GM23338 (cell line): ENCODE measurements at regions not wholly inside any gene's neighbourhood (a gene's known extent, or its start where the extent isn't known, plus 50 kb on each side); places are given as distances from the start of the nearest gene placed in this dataset.

Source experiments
- ATAC-seq: fragments of 200-7000 bp; cut with Tn5 transposase; 3 replicates; pipeline ENCODE4 v1.9.1; 2020
- DNase-seq: peaks from one replicate; pipeline ENCODE4 v3.0.0-alpha.2; 2015; ENCODE audit warnings: low spot score
- H2AFZ ChIP-seq: fragments of 200-600 bp; sonication (generic); 2 replicates; pipeline ENCODE4 v1.8.0; 2016; ENCODE audit warnings: antibody characterized with exemption, mild to moderate bottlenecking, moderate library complexity
- H3F3A ChIP-seq: fragments of 200-600 bp; sonication (generic); replicated peaks from 2 replicates; pipeline ENCODE4 v1.8.0; 2017; ENCODE audit warnings: antibody characterized with exemption, mixed run types, low read depth
- H3K27ac ChIP-seq: fragments of 200-600 bp; sonication (generic); 2 replicates; pipeline ENCODE4 v1.6.1; 2016; ENCODE audit warnings: low read depth
- H3K27me3 ChIP-seq: fragments of 200-600 bp; sonication (generic); 2 replicates; pipeline ENCODE4 v1.8.0; 2016; ENCODE audit warnings: mild to moderate bottlenecking, mixed run types, moderate library complexity; ENCODE audit not compliant: insufficient read depth
- H3K36me3 ChIP-seq: fragments of 200-600 bp; sonication (generic); 2 replicates; pipeline ENCODE4 v1.8.0; 2016; ENCODE audit warnings: mild to moderate bottlenecking; ENCODE audit not compliant: insufficient read depth
- H3K4me1 ChIP-seq: fragments of 200-600 bp; sonication (generic); 2 replicates; pipeline ENCODE4 v1.8.0; 2016; ENCODE audit warnings: mild to moderate bottlenecking, moderate library complexity; ENCODE audit not compliant: insufficient read depth
- H3K4me2 ChIP-seq: fragments of 200-600 bp; sonication (generic); 2 replicates; pipeline ENCODE4 v1.7.1; 2017; ENCODE audit warnings: mixed run types
- H3K4me3 ChIP-seq: fragments of 200-600 bp; sonication (generic); 2 replicates; pipeline ENCODE4 v1.6.1; 2016; ENCODE audit warnings: mixed run types
- H3K79me2 ChIP-seq: fragments of 200-600 bp; sonication (generic); replicated peaks from 2 replicates; pipeline ENCODE4 v1.8.0; 2017; ENCODE audit warnings: mild to moderate bottlenecking; ENCODE audit not compliant: insufficient read depth
- H3K9me2 ChIP-seq: fragments of 200-600 bp; sonication (generic); 2 replicates; pipeline ENCODE4 v1.8.0; 2017; ENCODE audit not compliant: insufficient read depth
- H4K20me1 ChIP-seq: fragments of 200-600 bp; sonication (generic); replicated peaks from 2 replicates; pipeline ENCODE4 v1.8.0; 2017; ENCODE audit warnings: mild to moderate bottlenecking; ENCODE audit not compliant: insufficient read depth
- H3K27ac Mint-ChIP-seq: 2 replicates; pipeline ENCODE4 v1.8.0; 2020; ENCODE audit warnings: inconsistent platforms, mild to moderate bottlenecking, moderate library complexity, mixed read lengths
- H3K27me3 Mint-ChIP-seq: 3 replicates; pipeline ENCODE4 v1.8.0; 2022; ENCODE audit warnings: low read depth, mild to moderate bottlenecking, moderate library complexity, mixed read lengths, inconsistent platforms; ENCODE audit not compliant: insufficient read depth, poor library complexity
- H3K36me3 Mint-ChIP-seq: 3 replicates; pipeline ENCODE4 v1.8.0; 2021; ENCODE audit warnings: low read depth, mild to moderate bottlenecking, inconsistent platforms, moderate library complexity, mixed read lengths
- H3K4me1 Mint-ChIP-seq: 3 replicates; pipeline ENCODE4 v1.8.0; 2020; ENCODE audit warnings: mild to moderate bottlenecking, inconsistent platforms, mixed read lengths
- H3K4me3 Mint-ChIP-seq: 3 replicates; pipeline ENCODE4 v1.8.0; 2021; ENCODE audit warnings: moderate library complexity, mild to moderate bottlenecking, inconsistent platforms, mixed read lengths
- H3K9me3 Mint-ChIP-seq: 3 replicates; pipeline ENCODE4 v1.8.0; 2020; ENCODE audit warnings: moderate library complexity, mild to moderate bottlenecking, inconsistent platforms, mixed read lengths
- EZH2phosphoT487 ChIP-seq: fragments of 200-600 bp; sonication (generic); IDR thresholded peaks from one replicate; pipeline ENCODE4 v1.8.1; 2018; ENCODE audit warnings: antibody characterized with exemption; ENCODE audit not compliant: unreplicated experiment
- ZNF114 ChIP-seq: fragments of 250-450 bp; sonication (Bioruptor Pico); IDR thresholded peaks from 2 replicates; pipeline ENCODE4 v1.5.0; 2020; ENCODE audit warnings: mild to moderate bottlenecking, moderate library complexity
- TF ChIP-seq, protein P1 (sequence below): IDR thresholded peaks from 2 replicates; pipeline ENCODE4 v1.6.1; 2016; ENCODE audit warnings: antibody characterized with exemption
- TF ChIP-seq, protein P2 (sequence below): fragments of 250-450 bp; sonication (Bioruptor Pico); IDR thresholded peaks from 2 replicates; pipeline ENCODE4 v1.5.0; 2020; ENCODE audit warnings: mild to moderate bottlenecking, moderate library complexity
- TF ChIP-seq, protein P3 (sequence below): IDR thresholded peaks from one replicate; pipeline ENCODE4 v1.6.1; 2018; ENCODE audit warnings: antibody characterized with exemption; ENCODE audit not compliant: unreplicated experiment

DNA sequence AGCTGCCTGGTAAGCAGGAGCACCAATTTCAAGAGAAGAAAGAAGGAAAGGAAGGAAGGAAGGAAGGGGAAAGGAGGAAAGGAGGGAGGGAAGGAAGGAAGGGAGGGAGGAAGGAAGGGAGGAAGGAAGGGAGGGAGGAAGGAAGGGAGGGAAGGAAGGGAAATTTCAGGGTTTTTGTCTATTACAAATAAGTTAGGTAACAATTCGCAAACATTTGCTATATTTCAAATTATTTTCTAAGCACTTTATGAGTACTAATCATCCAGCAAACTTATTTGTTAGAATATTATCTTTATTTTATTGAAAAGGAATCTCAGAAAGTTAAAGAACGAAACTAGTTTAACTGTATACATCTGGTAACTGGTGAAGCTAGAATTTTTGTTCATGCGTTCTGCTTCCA, 921.7 kb downstream of the TBL1XR1 start:
- DNase-seq (no peak), ATAC-seq (no peak)
- H3K9me2 ChIP-seq = no peaks in the 10 kb centered on the region; the same call in 1 of the 2 replicates
- no peaks in the 10 kb centered on the region for H3K36me3 Mint-ChIP-seq
- H3F3A ChIP-seq = no peaks in the 10 kb centered on the region
- TF ChIP-seq, protein P1, sequence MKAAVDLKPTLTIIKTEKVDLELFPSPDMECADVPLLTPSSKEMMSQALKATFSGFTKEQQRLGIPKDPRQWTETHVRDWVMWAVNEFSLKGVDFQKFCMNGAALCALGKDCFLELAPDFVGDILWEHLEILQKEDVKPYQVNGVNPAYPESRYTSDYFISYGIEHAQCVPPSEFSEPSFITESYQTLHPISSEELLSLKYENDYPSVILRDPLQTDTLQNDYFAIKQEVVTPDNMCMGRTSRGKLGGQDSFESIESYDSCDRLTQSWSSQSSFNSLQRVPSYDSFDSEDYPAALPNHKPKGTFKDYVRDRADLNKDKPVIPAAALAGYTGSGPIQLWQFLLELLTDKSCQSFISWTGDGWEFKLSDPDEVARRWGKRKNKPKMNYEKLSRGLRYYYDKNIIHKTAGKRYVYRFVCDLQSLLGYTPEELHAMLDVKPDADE = no peak
- no peak for TF ChIP-seq ZNF114 (CRISPR knock-in tag)
- H3K27me3 Mint-ChIP-seq = no peaks in the 10 kb centered on the region
- no peak overlapping the region for H3K27ac Mint-ChIP-seq
- H3K4me3 Mint-ChIP-seq = no peak overlapping the region
- peaks cover 1% of the 10 kb centered on the region; the same call in 1 of the 2 replicates for H3K4me1 ChIP-seq
- H4K20me1 ChIP-seq = no peaks in the 10 kb centered on the region
- no peaks in the 10 kb centered on the region; the same call in 2 of the 3 replicates for H3K9me3 Mint-ChIP-seq
- no peaks in the 10 kb centered on the region for H3K79me2 ChIP-seq
- H3K4me2 ChIP-seq = no peak overlapping the region
- no peaks in the 10 kb centered on the region for H3K36me3 ChIP-seq
- peaks cover 3% of the 10 kb centered on the region; the same call in 2 of the 3 replicates for H3K4me1 Mint-ChIP-seq
- H3K27ac ChIP-seq = no peak overlapping the region
- no peak overlapping the region for H2AFZ ChIP-seq
- H3K27me3 ChIP-seq = no peaks in the 10 kb centered on the region
- H3K4me3 ChIP-seq = no peak overlapping the region

DNA sequence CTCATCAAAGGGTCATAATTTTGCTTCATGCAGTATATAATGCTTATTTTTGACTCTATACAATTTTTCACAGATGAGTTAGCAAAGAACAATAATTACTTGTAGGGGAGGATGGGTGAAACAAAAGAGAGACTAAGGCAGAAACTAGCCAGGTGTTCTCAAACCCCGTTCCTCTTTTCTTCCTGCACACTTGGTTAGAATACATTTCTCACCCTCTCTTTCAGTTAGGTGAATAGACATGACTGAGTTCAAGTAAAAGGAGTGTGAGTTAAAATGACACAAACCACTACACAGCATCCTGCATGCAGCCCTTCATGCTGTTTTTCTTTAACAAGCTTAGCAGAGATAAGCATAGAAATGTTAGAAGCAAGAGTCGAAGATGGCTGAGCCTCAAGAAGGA, 922.2 kb downstream of the TBL1XR1 start:
- Mint-ChIP-seq H3K9me3 (no peaks in the 10 kb centered on the region; the same call in 2 of the 3 replicates), H3K4me1 (peaks cover 8% of the 10 kb centered on the region), H3K27ac (no peak overlapping the region), H3K27me3 (no peaks in the 10 kb centered on the region), H3K36me3 (no peaks in the 10 kb centered on the region), H3K4me3 (no peak overlapping the region)
- H3F3A ChIP-seq = no peaks in the 10 kb centered on the region
- peaks cover 5% of the 10 kb centered on the region for H3K4me1 ChIP-seq
- no peak overlapping the region for H3K4me3 ChIP-seq
- DNase-seq (no peak), ATAC-seq (no peak)
- H3K36me3 ChIP-seq = no peaks in the 10 kb centered on the region
- H3K27me3 ChIP-seq = no peaks in the 10 kb centered on the region
- H3K4me2 ChIP-seq = no peak overlapping the region
- no peaks in the 10 kb centered on the region for H3K79me2 ChIP-seq
- H3K9me2 ChIP-seq = no peaks in the 10 kb centered on the region; the same call in 1 of the 2 replicates
- TF ChIP-seq, protein P2, sequence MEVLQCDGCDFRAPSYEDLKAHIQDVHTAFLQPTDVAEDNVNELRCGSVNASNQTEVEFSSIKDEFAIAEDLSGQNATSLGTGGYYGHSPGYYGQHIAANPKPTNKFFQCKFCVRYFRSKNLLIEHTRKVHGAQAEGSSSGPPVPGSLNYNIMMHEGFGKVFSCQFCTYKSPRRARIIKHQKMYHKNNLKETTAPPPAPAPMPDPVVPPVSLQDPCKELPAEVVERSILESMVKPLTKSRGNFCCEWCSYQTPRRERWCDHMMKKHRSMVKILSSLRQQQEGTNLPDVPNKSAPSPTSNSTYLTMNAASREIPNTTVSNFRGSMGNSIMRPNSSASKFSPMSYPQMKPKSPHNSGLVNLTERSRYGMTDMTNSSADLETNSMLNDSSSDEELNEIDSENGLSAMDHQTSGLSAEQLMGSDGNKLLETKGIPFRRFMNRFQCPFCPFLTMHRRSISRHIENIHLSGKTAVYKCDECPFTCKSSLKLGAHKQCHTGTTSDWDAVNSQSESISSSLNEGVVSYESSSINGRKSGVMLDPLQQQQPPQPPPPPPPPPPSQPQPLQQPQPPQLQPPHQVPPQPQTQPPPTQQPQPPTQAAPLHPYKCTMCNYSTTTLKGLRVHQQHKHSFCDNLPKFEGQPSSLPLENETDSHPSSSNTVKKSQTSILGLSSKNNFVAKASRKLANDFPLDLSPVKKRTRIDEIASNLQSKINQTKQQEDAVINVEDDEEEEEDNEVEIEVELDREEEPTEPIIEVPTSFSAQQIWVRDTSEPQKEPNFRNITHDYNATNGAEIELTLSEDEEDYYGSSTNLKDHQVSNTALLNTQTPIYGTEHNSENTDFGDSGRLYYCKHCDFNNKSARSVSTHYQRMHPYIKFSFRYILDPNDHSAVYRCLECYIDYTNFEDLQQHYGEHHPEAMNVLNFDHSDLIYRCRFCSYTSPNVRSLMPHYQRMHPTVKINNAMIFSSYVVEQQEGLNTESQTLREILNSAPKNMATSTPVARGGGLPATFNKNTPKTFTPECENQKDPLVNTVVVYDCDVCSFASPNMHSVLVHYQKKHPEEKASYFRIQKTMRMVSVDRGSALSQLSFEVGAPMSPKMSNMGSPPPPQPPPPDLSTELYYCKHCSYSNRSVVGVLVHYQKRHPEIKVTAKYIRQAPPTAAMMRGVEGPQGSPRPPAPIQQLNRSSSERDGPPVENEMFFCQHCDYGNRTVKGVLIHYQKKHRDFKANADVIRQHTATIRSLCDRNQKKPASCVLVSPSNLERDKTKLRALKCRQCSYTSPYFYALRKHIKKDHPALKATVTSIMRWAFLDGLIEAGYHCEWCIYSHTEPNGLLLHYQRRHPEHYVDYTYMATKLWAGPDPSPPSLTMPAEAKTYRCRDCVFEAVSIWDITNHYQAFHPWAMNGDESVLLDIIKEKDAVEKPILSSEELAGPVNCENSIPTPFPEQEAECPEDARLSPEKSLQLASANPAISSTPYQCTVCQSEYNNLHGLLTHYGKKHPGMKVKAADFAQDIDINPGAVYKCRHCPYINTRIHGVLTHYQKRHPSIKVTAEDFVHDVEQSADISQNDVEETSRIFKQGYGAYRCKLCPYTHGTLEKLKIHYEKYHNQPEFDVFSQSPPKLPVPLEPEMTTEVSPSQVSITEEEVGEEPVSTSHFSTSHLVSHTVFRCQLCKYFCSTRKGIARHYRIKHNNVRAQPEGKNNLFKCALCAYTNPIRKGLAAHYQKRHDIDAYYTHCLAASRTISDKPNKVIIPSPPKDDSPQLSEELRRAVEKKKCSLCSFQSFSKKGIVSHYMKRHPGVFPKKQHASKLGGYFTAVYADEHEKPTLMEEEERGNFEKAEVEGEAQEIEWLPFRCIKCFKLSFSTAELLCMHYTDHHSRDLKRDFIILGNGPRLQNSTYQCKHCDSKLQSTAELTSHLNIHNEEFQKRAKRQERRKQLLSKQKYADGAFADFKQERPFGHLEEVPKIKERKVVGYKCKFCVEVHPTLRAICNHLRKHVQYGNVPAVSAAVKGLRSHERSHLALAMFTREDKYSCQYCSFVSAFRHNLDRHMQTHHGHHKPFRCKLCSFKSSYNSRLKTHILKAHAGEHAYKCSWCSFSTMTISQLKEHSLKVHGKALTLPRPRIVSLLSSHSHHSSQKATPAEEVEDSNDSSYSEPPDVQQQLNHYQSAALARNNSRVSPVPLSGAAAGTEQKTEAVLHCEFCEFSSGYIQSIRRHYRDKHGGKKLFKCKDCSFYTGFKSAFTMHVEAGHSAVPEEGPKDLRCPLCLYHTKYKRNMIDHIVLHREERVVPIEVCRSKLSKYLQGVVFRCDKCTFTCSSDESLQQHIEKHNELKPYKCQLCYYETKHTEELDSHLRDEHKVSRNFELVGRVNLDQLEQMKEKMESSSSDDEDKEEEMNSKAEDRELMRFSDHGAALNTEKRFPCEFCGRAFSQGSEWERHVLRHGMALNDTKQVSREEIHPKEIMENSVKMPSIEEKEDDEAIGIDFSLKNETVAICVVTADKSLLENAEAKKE = no peak
- no peak for TF ChIP-seq EZH2phosphoT487
- TF ChIP-seq, protein P1 = no peak
- TF ChIP-seq, protein P3, sequence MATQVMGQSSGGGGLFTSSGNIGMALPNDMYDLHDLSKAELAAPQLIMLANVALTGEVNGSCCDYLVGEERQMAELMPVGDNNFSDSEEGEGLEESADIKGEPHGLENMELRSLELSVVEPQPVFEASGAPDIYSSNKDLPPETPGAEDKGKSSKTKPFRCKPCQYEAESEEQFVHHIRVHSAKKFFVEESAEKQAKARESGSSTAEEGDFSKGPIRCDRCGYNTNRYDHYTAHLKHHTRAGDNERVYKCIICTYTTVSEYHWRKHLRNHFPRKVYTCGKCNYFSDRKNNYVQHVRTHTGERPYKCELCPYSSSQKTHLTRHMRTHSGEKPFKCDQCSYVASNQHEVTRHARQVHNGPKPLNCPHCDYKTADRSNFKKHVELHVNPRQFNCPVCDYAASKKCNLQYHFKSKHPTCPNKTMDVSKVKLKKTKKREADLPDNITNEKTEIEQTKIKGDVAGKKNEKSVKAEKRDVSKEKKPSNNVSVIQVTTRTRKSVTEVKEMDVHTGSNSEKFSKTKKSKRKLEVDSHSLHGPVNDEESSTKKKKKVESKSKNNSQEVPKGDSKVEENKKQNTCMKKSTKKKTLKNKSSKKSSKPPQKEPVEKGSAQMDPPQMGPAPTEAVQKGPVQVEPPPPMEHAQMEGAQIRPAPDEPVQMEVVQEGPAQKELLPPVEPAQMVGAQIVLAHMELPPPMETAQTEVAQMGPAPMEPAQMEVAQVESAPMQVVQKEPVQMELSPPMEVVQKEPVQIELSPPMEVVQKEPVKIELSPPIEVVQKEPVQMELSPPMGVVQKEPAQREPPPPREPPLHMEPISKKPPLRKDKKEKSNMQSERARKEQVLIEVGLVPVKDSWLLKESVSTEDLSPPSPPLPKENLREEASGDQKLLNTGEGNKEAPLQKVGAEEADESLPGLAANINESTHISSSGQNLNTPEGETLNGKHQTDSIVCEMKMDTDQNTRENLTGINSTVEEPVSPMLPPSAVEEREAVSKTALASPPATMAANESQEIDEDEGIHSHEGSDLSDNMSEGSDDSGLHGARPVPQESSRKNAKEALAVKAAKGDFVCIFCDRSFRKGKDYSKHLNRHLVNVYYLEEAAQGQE = no peak
- no peaks in the 10 kb centered on the region for H4K20me1 ChIP-seq
- no peak overlapping the region for H3K27ac ChIP-seq
- no peak overlapping the region for H2AFZ ChIP-seq
